ENCODE measurements at regions not wholly inside any gene's neighbourhood (a gene's known extent, or its start where the extent isn't known, plus 50 kb on each side); places are given as distances from the start of the nearest gene placed in this dataset.

DNA sequence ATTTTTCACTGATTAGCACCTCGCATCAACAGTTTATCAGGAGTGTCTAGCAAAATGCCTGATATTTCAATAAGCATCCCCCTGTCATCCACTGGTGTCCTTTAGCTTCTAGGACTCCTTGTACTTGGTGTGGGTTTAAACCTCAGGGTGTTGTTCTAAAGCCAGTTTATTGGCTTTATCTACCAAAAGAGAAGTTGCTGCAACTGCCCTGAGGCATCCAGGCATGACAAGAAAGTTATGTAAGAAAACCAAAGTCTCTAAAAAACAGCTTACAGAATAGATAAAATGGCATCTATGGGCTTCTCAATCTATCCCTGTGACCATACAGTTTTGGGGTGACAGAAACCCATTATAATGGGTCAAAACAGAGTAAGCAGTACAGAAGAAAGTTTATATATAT is 120.3 kb upstream of the ZNF91 start:
- H3K36me3 ChIP-seq = no peaks in the 10 kb centered on the region
- H3K4me1 ChIP-seq = peaks cover 0 to 10% (median 0%) of the 10 kb centered on the region in 12 donors
- ATAC-seq = no peak
- no peak overlapping the region for H3K4me3 ChIP-seq
- intact Hi-C loops (cut with DNase I) = no loop called here
- H3K27ac ChIP-seq = no peak overlapping the region
- no peak for TF ChIP-seq POLR2A (IDR thresholded peaks at IDR 0.05)
- TF ChIP-seq, protein P1, sequence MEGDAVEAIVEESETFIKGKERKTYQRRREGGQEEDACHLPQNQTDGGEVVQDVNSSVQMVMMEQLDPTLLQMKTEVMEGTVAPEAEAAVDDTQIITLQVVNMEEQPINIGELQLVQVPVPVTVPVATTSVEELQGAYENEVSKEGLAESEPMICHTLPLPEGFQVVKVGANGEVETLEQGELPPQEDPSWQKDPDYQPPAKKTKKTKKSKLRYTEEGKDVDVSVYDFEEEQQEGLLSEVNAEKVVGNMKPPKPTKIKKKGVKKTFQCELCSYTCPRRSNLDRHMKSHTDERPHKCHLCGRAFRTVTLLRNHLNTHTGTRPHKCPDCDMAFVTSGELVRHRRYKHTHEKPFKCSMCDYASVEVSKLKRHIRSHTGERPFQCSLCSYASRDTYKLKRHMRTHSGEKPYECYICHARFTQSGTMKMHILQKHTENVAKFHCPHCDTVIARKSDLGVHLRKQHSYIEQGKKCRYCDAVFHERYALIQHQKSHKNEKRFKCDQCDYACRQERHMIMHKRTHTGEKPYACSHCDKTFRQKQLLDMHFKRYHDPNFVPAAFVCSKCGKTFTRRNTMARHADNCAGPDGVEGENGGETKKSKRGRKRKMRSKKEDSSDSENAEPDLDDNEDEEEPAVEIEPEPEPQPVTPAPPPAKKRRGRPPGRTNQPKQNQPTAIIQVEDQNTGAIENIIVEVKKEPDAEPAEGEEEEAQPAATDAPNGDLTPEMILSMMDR (IDR thresholded peaks at IDR 0.05) = no peak
- DNase-seq = no peak
- 72 to 85% (median 82%) methylated on average over 1 of the region's 1 CpG for WGBS, 4 donors
- H3K27me3 ChIP-seq = no peaks in the 10 kb centered on the region
- peaks cover 0 to 6% (median 0%) of the 10 kb centered on the region in 12 donors for H3K9me3 ChIP-seq

DNA sequence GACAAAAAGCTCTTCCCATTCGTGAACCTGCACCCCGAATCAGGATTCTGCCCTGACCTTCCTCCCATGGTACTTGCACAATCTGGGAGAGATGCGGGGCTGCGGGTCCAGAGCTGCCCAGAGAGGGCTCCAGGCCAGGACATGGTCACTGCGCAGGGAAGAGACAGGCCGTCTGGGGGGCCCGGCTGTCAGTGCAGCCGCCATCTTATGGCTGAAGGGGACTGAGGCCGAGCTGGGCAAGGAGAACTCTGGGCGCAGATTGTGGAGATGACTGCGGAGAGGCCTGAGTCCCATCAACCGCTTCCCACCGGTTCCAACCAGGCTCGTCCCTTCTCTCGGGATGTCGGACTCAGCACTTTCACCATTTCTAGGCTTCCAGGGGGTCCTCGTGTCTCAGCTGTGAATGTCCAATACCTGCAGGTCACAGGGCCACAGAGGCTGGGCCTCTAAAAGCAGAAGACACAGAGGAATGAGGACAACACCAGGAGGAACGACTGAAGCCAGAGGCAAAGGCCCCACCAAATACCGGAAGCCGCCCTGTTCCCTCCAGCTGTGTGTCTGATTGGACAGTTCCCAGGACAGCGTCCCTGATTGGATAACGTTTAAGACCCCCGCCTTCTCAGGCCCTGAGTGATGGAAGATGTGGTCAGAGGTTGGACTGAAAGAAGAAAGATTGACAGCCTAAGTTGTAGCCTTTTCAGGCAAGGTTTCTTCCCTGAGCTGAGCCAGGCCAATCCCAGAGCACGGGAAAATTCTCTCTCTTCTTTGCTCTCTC is 117.1 kb upstream of the ZNF91 start:
- Histone ChIP-seq H3K4me1 (peaks cover 0 to 4% (median 0%) of the 10 kb centered on the region in 12 donors), H3K36me3 (no peaks in the 10 kb centered on the region), H3K27ac (no peak overlapping the region), H3K4me3 (no peak overlapping the region), H3K9me3 (peaks cover 0 to 18% (median 0%) of the 10 kb centered on the region in 12 donors), H3K27me3 (no peaks in the 10 kb centered on the region)
- intact Hi-C loops (cut with DNase I) = no loop called here
- TF ChIP-seq POLR2A (IDR thresholded peaks at IDR 0.05) = no peak
- TF ChIP-seq, protein P1 (IDR thresholded peaks at IDR 0.05) = no peak
- no peak for ATAC-seq
- DNase-seq = no peak
- 89 to 93% (median 92%) methylated on average over 23 to 24 of the region's 24 CpGs for WGBS, 4 donors

DNA sequence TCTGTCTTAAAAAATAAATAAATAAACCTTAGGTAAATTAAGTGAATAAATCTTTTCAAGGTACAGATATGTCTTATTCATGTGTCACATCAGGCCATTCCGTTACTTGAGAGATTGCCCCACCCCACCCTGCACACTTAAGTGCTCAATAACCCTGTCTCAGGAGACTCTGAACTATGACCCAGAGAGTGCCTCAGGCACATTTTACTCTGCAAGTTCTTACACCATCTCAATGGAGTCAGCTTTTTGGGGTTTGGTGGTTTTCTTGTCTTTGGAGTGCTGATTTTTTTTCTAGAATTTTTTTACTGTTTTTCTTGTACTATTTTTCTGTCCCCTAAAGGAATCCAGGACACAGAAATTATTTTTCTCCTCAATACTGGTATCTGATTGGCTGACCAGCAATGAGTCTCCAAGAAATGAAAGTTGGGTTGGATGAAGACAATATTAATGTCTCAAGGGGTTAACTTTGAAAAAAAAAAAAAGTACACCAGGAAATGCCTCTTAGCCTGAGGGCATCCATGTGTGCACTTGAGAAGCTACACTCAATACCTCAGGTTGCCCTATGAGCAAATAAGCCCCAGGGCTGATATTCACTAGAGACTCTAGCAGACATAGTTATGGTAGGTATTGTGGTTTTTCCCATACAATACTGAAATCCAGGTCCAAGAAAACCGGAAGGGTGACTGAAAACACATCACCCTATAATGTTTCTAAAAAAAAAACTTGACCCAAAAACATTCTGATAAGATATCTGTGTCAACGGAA is 114.6 kb upstream of the ZNF91 start:
- DNase-seq (no peak), ATAC-seq (no peak)
- Histone ChIP-seq H3K27me3 (no peaks in the 10 kb centered on the region), H3K4me3 (no peak overlapping the region), H3K4me1 (peaks cover 0 to 4% (median 0%) of the 10 kb centered on the region in 12 donors), H3K9me3 (peaks cover 0 to 18% (median 0%) of the 10 kb centered on the region in 12 donors), H3K36me3 (no peaks in the 10 kb centered on the region), H3K27ac (no peak overlapping the region)
- intact Hi-C loops (cut with DNase I) = no loop called here
- 49 to 62% (median 53%) methylated on average over 3 of the region's 3 CpGs for WGBS, 4 donors
- TF ChIP-seq, protein P1 (IDR thresholded peaks at IDR 0.05) = no peak
- TF ChIP-seq POLR2A (IDR thresholded peaks at IDR 0.05) = no peak

DNA sequence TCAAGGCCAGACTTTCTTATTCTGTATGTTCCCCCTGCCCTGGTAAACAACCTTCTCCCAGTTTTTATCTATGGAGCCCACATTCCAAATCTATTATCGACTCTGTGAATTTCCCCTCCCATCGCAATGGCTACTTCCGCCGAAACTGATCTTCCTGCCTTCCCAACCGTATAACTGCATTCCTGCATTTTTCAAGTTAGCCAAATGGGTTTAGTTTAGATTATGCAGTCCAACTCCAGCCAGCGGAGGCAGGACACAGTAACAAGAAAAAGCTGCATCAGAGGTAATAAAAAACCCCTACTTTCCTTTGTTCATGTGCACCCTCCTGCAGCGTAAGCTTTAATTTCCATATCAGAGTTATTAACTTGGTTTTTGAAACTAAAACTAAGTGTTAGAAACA is 112.2 kb upstream of the ZNF91 start:
- ATAC-seq (no peak), DNase-seq (no peak)
- intact Hi-C loops (cut with DNase I) = no loop called here
- Histone ChIP-seq H3K9me3 (peaks cover 0 to 18% (median 0%) of the 10 kb centered on the region in 12 donors), H3K4me3 (no peak overlapping the region), H3K36me3 (no peaks in the 10 kb centered on the region), H3K27me3 (no peaks in the 10 kb centered on the region), H3K4me1 (no peaks in the 10 kb centered on the region), H3K27ac (no peak overlapping the region)
- 80 to 87% (median 84%) methylated on average over 7 of the region's 7 CpGs for WGBS, 4 donors
- no peak for TF ChIP-seq POLR2A (IDR thresholded peaks at IDR 0.05)
- TF ChIP-seq, protein P1 (IDR thresholded peaks at IDR 0.05) = no peak
